ENCODE measurements at regions not wholly inside any gene's neighbourhood (a gene's known extent, or its start where the extent isn't known, plus 50 kb on each side); places are given as distances from the start of the nearest gene placed in this dataset.

DNA sequence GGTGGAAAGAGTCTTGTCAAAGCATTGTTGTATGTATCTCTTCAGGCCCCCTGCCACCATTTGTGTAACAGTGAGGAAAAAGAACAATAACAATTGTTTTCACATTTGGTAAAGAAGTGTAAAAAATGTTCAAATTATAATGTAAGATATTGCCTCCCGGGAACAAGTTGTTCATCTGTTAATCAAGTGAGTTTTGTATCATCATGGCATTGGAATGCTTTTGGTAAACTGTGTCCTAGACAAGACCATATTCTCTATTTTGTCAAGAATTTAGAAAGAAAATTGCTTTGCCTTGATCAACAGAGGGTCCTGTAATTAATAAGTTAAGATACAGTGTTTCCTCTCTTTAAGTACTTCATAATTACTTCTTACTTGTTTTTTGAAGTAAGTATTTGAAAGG, 692.0 kb upstream of the NR5A2 start:
- TF ChIP-seq POLR2A (IDR thresholded peaks at IDR 0.05; ENCODE audit: low read depth, low read length) (no peak), POLR2AphosphoS5 (IDR thresholded peaks at IDR 0.05; ENCODE audit: low read depth, low read length) (no peak), TAF1 (IDR thresholded peaks at IDR 0.05; ENCODE audit: low read depth, low read length) (no peak), POU2F2 (IDR thresholded peaks at IDR 0.05; ENCODE audit: low read depth, low read length) (no peak), PAX5 (IDR thresholded peaks at IDR 0.05; ENCODE audit: insufficient read depth, low read length, severe bottlenecking) (no peak)
